HCT116 (cell line): ENCODE measurements at regions not wholly inside any gene's neighbourhood (a gene's known extent, or its start where the extent isn't known, plus 50 kb on each side); places are given as distances from the start of the nearest gene placed in this dataset.

Source experiments
- ATAC-seq: fragments of 200-7000 bp; cut with Tn5 transposase; 2 replicates; pipeline ENCODE4 v1.9.1; 2020; ENCODE audit warnings: mild to moderate bottlenecking, moderate library complexity
- BruUV-seq: library from RNA; stranded (reverse); fragments of 400-500 nt; replicated peaks from 2 replicates; lab custom pipeline; 2021; lab: Mats Ljungman, UMichigan
- CTCF ChIA-PET: fragments of 300-600 bp; sonication (Branson Sonifier 250); formaldehyde crosslinking; loops from one replicate; lab custom pipeline; 2021; ENCODE audit warnings: antibody characterized with exemption; lab: Charles Lee
- POLR2A ChIA-PET: fragments of 300-600, 350-600 bp; sonication (Branson Sonifier 250); formaldehyde crosslinking; loops from one replicate; lab custom pipeline; 2021; ENCODE audit warnings: antibody characterized with exemption; lab: Charles Lee
- RAD21 ChIA-PET, 2 experiments: fragments of 300-600 bp; sonication (Branson Sonifier 250); formaldehyde crosslinking; loops; one replicate each; lab custom pipeline; 2023; ENCODE audit warnings: low total read pairs in 2 of 2; ENCODE audit not compliant: uncharacterized antibody in 2 of 2, unreplicated experiment in 2 of 2, low non-redundant PET in 1 of 2; lab: Charles Lee
- DNase-seq: peaks from one replicate; pipeline ENCODE4 v3.0.0-alpha.2; 2010; ENCODE audit warnings: low read depth, low spot score
- H2AFZ ChIP-seq: fragments of 200-600 bp; shearing (Covaris generic), sonication (generic); 2 replicates; pipeline ENCODE4 v1.6.1; 2017; ENCODE audit warnings: low read depth, mixed run types, mixed read lengths, antibody characterized with exemption, low read length; ENCODE audit not compliant: poor library complexity, severe bottlenecking
- H3K27ac ChIP-seq: 2 replicates; pipeline ENCODE4 v1.5.1; 2012; ENCODE audit warnings: low read depth, low read length
- H3K27me3 ChIP-seq: fragments of 200-600 bp; sonication (generic); 2 replicates; pipeline ENCODE4 v1.6.1; 2016; ENCODE audit warnings: mixed run types, low read length, mixed read lengths; ENCODE audit not compliant: insufficient read depth
- H3K36me3 ChIP-seq, 2 experiments: fragments of 200-500 bp in 1 of 2; fragments of 200-600 bp in 1 of 2; sonication (Bioruptor generic) in 1 of 2; sonication (generic) in 1 of 2; 2 replicates each; pipeline versions ENCODE4 v1.5.1 to v1.6.1; 2014 to 2016; ENCODE audit warnings: low read length in 2 of 2, inconsistent platforms in 1 of 2, mixed read lengths in 1 of 2, mixed run types in 1 of 2; ENCODE audit not compliant: insufficient read depth in 2 of 2, control insufficient read depth in 1 of 2
- H3K4me1 ChIP-seq, 2 experiments: fragments of 200-600 bp in 1 of 2; sonication (generic) in 1 of 2; 2 replicates each; pipeline versions ENCODE4 v1.5.1 to v1.6.1; 2012 to 2017; ENCODE audit warnings: low read length in 2 of 2, inconsistent platforms in 1 of 2, mild to moderate bottlenecking in 1 of 2, mixed read lengths in 1 of 2, mixed run types in 1 of 2, moderate library complexity in 1 of 2; ENCODE audit not compliant: insufficient read depth in 2 of 2, control insufficient read depth in 1 of 2
- H3K4me2 ChIP-seq: fragments of 200-600 bp; sonication (generic); 2 replicates; pipeline ENCODE4 v1.6.1; 2017; ENCODE audit warnings: mixed run types, low read length, mixed read lengths
- H3K4me3 ChIP-seq, 2 experiments: fragments of 200-600 bp in 1 of 2; sonication (generic) in 1 of 2; replicated peaks in 1 of 2; 2 replicates each; pipeline ENCODE4 v1.5.1; 2011 to 2016; ENCODE audit warnings: low read length in 2 of 2, control low read depth in 1 of 2, low read depth in 1 of 2, mild to moderate bottlenecking in 1 of 2, mixed read lengths in 1 of 2, mixed run types in 1 of 2
- H3K79me2 ChIP-seq: fragments of 200-600 bp; sonication (generic); 2 replicates; pipeline ENCODE4 v1.6.1; 2017; ENCODE audit warnings: mild to moderate bottlenecking, mixed run types, low read length, moderate library complexity, mixed read lengths; ENCODE audit not compliant: insufficient read depth
- H3K9ac ChIP-seq: fragments of 200-600 bp; sonication (generic); 2 replicates; pipeline ENCODE4 v1.6.1; 2016; ENCODE audit warnings: low read length, mixed read lengths
- H3K9me2 ChIP-seq: fragments of 200-600 bp; sonication (generic), shearing (Covaris generic); 2 replicates; pipeline ENCODE4 v1.6.1; 2017; ENCODE audit warnings: mixed run types, mild to moderate bottlenecking, moderate library complexity; ENCODE audit not compliant: insufficient read depth
- H3K9me3 ChIP-seq, 2 experiments: fragments of 200-500 bp in 1 of 2; fragments of 200-600 bp in 1 of 2; sonication (Bioruptor generic) in 1 of 2; sonication (generic) in 1 of 2; 2 replicates each; pipeline ENCODE4 v1.6.1; 2014 to 2017; ENCODE audit warnings: low read length in 2 of 2, mixed read lengths in 2 of 2, inconsistent platforms in 1 of 2, low read depth in 1 of 2, mild to moderate bottlenecking in 1 of 2, mixed run types in 1 of 2, moderate library complexity in 1 of 2; ENCODE audit not compliant: control insufficient read depth in 1 of 2, insufficient read depth in 1 of 2
- H4K20me1 ChIP-seq: fragments of 200-600 bp; sonication (generic), shearing (Covaris generic); 2 replicates; pipeline ENCODE4 v1.6.1; 2017; ENCODE audit warnings: mixed run types, mild to moderate bottlenecking, moderate library complexity; ENCODE audit not compliant: insufficient read depth
- CBX3 ChIP-seq: IDR thresholded peaks from 2 replicates; pipeline ENCODE4 v1.6.1; 2012; ENCODE audit warnings: low read depth
- EGR1 ChIP-seq: IDR thresholded peaks from 2 replicates; pipeline ENCODE4 v1.6.1; 2012; ENCODE audit warnings: low read depth
- ELF1 ChIP-seq: IDR thresholded peaks from 2 replicates; pipeline ENCODE4 v1.6.1; 2012; ENCODE audit warnings: low read depth, borderline replicate concordance
- EZH2 ChIP-seq: fragments of 200-600 bp; sonication (generic); IDR thresholded peaks from 2 replicates; pipeline ENCODE4 v1.6.1; 2017; ENCODE audit warnings: antibody characterized with exemption, mixed run types
- JUND ChIP-seq: IDR thresholded peaks from 2 replicates; pipeline ENCODE4 v1.6.1; 2012
- POLR2AphosphoS5 ChIP-seq: IDR thresholded peaks from 2 replicates; pipeline ENCODE4 v1.6.1; 2011; ENCODE audit warnings: mild to moderate bottlenecking, low read depth, low read length, moderate library complexity
- RAD21 ChIP-seq: IDR thresholded peaks from 2 replicates; pipeline ENCODE4 v1.6.1; 2012; ENCODE audit warnings: low read depth, mild to moderate bottlenecking
- SIN3A ChIP-seq: IDR thresholded peaks from 2 replicates; pipeline ENCODE4 v1.6.1; 2012; ENCODE audit warnings: low read depth
- SP1 ChIP-seq: IDR thresholded peaks from 2 replicates; pipeline ENCODE4 v1.6.1; 2012; ENCODE audit warnings: low read depth
- ZFX ChIP-seq: fragments of 450-650 bp; IDR thresholded peaks from 2 replicates; pipeline ENCODE4 v1.6.1; 2017
- intact Hi-C: fragments of 100-400 bp; cut with micrococcal nuclease; formaldehyde crosslinking; loops from 2 replicates; pipeline ENCODE4 v1.10.0; 2022
- TF ChIP-seq, protein P1 (sequence below), 3 experiments: fragments of 200-600 bp in 1 of 3; sonication (generic) in 1 of 3; IDR thresholded peaks in 2 of 3; conservative IDR thresholded peaks in 1 of 3; 2 replicates each; pipeline ENCODE4 v1.5.1; 2012 to 2017; ENCODE audit warnings: low read depth in 2 of 3, low read length in 2 of 3, antibody characterized with exemption in 1 of 3, borderline replicate concordance in 1 of 3, control low read depth in 1 of 3, mild to moderate bottlenecking in 1 of 3, mixed read lengths in 1 of 3, mixed run types in 1 of 3, moderate library complexity in 1 of 3; ENCODE audit not compliant: insufficient read depth in 1 of 3
- TF ChIP-seq, protein P2 (sequence below): IDR thresholded peaks from 2 replicates; pipeline ENCODE4 v1.6.1; 2012
- TF ChIP-seq, protein P3 (sequence below): IDR thresholded peaks from 2 replicates; pipeline ENCODE4 v1.6.1; 2012
- TF ChIP-seq, protein P4 (sequence below): IDR thresholded peaks from 2 replicates; pipeline ENCODE4 v1.6.1; 2012; ENCODE audit warnings: low read depth
- TF ChIP-seq, protein P5 (sequence below): IDR thresholded peaks from 2 replicates; pipeline ENCODE4 v1.6.1; 2011; ENCODE audit warnings: mild to moderate bottlenecking, low read length, moderate library complexity; ENCODE audit not compliant: insufficient replicate concordance; ENCODE audit errors: extremely low read depth

DNA sequence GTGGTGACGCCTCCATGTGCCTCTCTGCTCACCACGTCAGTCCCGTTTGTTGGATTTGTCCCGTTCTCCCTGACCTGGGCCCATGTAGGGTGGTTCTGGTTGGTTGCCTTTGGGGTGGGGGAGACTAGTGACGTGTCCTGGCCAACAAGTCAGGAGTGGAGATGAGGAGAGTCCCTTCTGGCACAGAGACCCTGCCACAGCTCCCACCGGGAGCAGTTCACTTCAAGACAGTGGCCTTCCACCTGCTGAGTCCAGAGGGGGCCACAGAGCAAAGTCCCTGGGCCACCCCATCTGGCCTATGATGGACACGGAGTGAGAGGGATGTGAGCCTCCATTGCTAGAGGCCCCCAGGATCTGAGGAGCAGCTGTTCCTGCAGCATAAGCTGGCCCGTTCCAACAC, 405.6 kb downstream of the TCERG1L start:
- Histone ChIP-seq H4K20me1 (no peaks in the 10 kb centered on the region), H2AFZ (no peak overlapping the region), H3K79me2 (no peaks in the 10 kb centered on the region), H3K9me3 (no peaks in the 10 kb centered on the region), H3K4me2 (no peak overlapping the region), H3K27ac (no peak overlapping the region), H3K4me3 (no peak overlapping the region), H3K4me1 (no peaks in the 10 kb centered on the region), H3K36me3 (no peaks in the 10 kb centered on the region), H3K9ac (no peak overlapping the region), H3K9me2 (no peaks in the 10 kb centered on the region), H3K27me3 (no peaks in the 10 kb centered on the region)
- ChIA-PET CTCF (no interaction called here), RAD21 (no interaction called here), POLR2A (no interaction called here)
- BruUV-seq, result no TSS peak
- TF ChIP-seq ELF1 (no peak), ZFX (no peak), POLR2AphosphoS5 (no peak), SIN3A (no peak), EZH2 (no peak), RAD21 (no peak), SP1 (no peak), CBX3 (no peak), JUND (no peak), EGR1 (no peak)
- TF ChIP-seq, protein P1, sequence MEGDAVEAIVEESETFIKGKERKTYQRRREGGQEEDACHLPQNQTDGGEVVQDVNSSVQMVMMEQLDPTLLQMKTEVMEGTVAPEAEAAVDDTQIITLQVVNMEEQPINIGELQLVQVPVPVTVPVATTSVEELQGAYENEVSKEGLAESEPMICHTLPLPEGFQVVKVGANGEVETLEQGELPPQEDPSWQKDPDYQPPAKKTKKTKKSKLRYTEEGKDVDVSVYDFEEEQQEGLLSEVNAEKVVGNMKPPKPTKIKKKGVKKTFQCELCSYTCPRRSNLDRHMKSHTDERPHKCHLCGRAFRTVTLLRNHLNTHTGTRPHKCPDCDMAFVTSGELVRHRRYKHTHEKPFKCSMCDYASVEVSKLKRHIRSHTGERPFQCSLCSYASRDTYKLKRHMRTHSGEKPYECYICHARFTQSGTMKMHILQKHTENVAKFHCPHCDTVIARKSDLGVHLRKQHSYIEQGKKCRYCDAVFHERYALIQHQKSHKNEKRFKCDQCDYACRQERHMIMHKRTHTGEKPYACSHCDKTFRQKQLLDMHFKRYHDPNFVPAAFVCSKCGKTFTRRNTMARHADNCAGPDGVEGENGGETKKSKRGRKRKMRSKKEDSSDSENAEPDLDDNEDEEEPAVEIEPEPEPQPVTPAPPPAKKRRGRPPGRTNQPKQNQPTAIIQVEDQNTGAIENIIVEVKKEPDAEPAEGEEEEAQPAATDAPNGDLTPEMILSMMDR (IDR thresholded peaks at IDR 0.05 in 2 of 3, conservative IDR thresholded peaks at IDR 0.05 in 1 of 3; ENCODE audit: borderline replicate concordance in 1 of 3, insufficient read depth in 1 of 3, low read depth in 2 of 3, low read length in 2 of 3), result no peak
- TF ChIP-seq, protein P2, sequence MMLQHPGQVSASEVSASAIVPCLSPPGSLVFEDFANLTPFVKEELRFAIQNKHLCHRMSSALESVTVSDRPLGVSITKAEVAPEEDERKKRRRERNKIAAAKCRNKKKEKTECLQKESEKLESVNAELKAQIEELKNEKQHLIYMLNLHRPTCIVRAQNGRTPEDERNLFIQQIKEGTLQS, result no peak
- TF ChIP-seq, protein P3, sequence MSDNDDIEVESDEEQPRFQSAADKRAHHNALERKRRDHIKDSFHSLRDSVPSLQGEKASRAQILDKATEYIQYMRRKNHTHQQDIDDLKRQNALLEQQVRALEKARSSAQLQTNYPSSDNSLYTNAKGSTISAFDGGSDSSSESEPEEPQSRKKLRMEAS, result no peak
- TF ChIP-seq, protein P4, sequence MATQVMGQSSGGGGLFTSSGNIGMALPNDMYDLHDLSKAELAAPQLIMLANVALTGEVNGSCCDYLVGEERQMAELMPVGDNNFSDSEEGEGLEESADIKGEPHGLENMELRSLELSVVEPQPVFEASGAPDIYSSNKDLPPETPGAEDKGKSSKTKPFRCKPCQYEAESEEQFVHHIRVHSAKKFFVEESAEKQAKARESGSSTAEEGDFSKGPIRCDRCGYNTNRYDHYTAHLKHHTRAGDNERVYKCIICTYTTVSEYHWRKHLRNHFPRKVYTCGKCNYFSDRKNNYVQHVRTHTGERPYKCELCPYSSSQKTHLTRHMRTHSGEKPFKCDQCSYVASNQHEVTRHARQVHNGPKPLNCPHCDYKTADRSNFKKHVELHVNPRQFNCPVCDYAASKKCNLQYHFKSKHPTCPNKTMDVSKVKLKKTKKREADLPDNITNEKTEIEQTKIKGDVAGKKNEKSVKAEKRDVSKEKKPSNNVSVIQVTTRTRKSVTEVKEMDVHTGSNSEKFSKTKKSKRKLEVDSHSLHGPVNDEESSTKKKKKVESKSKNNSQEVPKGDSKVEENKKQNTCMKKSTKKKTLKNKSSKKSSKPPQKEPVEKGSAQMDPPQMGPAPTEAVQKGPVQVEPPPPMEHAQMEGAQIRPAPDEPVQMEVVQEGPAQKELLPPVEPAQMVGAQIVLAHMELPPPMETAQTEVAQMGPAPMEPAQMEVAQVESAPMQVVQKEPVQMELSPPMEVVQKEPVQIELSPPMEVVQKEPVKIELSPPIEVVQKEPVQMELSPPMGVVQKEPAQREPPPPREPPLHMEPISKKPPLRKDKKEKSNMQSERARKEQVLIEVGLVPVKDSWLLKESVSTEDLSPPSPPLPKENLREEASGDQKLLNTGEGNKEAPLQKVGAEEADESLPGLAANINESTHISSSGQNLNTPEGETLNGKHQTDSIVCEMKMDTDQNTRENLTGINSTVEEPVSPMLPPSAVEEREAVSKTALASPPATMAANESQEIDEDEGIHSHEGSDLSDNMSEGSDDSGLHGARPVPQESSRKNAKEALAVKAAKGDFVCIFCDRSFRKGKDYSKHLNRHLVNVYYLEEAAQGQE, result no peak
- TF ChIP-seq, protein P5, sequence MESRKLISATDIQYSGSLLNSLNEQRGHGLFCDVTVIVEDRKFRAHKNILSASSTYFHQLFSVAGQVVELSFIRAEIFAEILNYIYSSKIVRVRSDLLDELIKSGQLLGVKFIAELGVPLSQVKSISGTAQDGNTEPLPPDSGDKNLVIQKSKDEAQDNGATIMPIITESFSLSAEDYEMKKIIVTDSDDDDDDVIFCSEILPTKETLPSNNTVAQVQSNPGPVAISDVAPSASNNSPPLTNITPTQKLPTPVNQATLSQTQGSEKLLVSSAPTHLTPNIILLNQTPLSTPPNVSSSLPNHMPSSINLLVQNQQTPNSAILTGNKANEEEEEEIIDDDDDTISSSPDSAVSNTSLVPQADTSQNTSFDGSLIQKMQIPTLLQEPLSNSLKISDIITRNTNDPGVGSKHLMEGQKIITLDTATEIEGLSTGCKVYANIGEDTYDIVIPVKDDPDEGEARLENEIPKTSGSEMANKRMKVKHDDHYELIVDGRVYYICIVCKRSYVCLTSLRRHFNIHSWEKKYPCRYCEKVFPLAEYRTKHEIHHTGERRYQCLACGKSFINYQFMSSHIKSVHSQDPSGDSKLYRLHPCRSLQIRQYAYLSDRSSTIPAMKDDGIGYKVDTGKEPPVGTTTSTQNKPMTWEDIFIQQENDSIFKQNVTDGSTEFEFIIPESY, result no peak
- no peak for DNase-seq
- ATAC-seq, result no peak
- intact Hi-C loops, result no loop called here
